OCI-M2 (cell line): ENCODE measurements at regions not wholly inside any gene's neighbourhood (a gene's known extent, or its start where the extent isn't known, plus 50 kb on each side); places are given as distances from the start of the nearest gene placed in this dataset.
"Not testable (repeated sequence)": the region's sequence is repeated elsewhere in the genome, so short reads cannot be mapped to it uniquely, and the experiment has no call there.

Experiments used
- DNase-seq: peaks from one replicate; lab custom pipeline; 2025; ENCODE audit not compliant: unreplicated experiment; lab: John Stamatoyannopoulos, UW

DNA sequence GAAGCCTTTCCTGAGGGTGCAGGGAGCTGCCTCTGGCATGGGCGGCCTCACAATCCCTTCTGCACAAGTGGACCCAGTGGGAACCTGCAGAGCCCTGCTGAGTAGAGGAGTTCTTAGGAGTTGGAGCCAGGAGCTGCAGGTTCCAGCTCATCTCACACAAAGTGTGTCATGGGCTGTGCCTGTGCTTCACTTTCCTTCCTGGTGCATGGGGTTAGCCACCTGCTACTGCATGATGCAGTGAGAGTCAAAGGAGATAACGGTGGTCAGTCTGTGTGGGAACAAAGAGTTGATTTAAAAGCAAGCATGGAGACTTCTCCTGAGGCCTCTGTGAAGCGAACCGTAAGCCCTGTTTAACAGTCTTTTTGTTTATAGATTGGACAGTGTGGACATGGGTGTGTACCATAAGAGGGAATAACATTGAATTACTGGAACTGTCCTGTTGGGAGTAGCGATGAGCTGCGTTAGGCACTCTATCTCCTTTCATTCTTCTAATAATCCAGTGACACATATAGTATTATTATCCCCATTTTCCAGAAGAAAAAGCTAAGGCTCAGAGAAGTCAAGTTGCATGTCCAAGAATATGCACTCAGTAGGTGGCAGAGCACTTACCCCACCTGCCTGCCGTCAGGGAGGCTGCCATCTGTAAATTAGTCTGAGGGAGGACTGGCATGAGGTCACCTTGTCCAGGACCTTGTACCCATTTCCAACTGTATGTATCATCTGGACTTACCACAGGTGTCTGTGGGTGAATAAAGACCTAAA is 68.7 kb upstream of the PRR23C start:
- DNase-seq: no peak

- DNase-seq: no peak
Observed at GRCh38 chr3:139113993-139114375, 69.3 kb upstream of the PRR23C start.

DNA sequence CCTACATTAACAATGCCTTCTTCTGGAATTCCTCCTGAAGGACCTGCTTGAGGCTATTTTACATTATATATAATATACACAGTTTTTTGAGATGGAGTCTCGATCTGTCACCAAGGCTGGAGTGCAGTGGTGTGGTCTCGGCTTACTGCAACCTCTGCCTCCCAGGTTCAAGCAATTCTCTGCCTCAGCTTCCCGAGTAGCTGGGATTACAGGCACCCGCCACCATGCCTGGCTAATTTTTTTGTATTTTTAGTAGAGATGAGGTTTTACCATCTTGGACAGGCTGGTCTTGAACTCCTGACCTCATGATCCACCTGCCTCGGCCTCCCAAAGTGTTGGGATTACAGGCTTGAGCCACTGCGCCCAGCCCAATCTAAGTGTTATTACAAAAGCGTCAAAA is 71.9 kb upstream of the PRR23C start:
- DNase-seq: not testable (repeated sequence)

DNA sequence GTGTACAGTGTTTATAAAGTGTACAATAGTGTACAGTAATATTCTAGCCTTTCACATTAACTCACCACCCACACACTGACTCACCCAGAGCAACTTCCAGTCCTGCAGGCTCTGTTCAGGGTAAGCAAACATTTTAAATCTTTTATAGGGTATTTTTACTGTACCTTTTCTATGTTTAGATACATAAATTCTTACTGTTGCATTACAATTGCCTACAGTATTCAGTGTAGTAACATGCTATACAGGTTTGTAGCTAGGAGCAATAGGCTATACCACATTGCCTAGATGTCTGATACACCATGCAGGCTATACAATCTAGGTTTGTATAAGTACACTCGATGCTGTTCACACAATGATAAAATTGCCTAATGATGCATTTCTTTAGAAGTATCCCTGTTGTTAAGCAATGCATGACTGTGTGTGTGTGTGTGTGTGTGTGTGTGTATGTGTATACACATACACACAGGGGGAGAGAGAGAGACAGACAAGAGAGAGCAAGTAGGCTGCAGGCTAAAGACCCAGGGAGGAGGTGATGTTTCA is 72.5 kb upstream of the PRR23C start:
- DNase-seq: no peak

DNA sequence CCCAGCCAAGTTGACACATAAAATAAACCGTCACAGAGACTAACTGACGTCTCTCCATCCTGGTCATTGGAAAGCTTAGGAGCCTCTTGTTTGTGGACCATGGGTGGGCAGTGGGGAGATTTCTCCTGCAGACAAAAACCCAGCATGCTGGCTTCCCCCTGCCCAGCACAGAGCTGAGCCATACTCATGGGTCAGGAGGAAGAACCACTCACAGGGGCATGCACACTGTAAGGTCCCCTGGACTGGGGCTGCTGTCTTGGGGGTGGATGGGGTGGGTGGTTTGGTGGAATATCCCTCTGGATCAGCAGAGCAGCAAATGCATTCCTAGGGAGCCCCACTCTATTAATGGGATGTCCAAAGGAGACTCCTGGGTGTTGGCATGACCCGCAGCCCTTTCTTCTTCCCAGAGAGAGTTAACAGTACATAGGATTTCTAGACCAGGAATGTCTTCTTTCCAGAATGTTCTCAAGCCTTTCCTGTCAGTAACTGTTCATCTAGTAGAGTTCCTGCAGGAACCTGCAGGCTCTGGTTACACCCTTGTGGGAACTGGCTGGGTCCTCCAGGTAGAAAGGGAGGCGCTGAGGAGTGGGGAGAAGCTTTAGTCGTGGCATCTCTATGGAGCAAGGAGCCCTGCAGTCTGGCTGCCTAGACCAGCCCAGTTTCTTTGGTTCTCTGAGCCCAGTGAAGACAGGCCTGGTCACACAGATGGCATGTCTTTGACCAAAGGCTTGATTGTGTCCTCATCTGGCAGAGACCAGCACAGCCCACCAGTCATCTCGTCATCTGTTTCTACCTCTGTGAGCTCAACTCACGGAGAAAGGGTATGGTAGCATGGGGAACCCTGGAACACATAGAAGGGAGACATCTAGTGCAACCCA is 73.4 kb upstream of the PRR23C start:
- no peak for DNase-seq

- no peak for DNase-seq
Observed at GRCh38 chr3:139118835-139119234, 74.1 kb upstream of the PRR23C start.

- DNase-seq: no peak
Observed at GRCh38 chr3:139119331-139120025, 74.8 kb upstream of the PRR23C start.

DNA sequence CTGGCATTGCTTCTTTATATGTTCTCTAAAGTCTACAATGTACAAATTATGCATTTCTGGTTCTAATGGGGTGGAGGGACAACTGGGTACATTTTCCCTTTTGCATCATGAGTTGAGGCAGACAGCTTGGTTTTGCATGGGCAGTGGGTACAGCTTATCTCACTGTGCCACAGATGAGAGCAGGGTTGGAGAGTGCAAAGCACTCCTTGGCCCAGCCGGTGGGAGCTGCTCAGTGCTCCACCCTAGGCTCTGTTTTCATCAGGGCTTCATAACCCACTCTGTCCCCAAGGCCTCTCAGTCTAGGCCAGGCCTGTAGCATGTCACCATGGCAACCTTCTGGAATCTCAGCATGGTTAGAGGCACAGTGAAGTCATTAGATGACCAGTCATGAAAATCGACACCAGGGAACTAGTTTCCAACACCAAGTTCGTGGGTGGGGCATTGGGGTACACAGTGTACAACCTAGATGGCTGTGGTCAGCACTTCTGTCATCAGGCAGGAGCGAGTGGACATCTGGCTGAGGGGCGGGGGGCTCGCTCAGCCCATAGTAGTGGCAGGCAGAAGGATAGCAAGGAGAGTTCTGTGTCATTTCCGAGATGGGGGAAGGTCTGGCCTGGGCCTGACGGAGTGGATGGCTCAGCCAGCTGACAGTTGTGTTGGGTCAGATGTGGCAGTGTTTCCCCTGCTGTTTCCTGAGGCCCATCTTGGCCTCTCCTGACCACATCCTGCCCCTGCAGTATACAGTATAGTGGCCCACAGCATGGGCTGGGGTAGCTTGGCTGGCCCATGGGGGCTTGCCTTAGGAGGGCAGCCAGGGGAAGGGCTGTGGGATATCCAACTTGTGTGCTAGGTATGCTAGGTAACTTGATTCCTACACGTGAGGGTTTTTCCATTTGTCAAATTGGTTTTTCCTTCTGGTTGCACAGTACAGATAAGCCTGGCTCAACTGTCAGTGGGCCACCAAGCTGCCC is 75.7 kb upstream of the PRR23C start:
- DNase-seq: no peak

GRCh38 chr3:139121513-139122220 is 77.0 kb upstream of the PRR23C start:
- DNase-seq: no peak

DNA sequence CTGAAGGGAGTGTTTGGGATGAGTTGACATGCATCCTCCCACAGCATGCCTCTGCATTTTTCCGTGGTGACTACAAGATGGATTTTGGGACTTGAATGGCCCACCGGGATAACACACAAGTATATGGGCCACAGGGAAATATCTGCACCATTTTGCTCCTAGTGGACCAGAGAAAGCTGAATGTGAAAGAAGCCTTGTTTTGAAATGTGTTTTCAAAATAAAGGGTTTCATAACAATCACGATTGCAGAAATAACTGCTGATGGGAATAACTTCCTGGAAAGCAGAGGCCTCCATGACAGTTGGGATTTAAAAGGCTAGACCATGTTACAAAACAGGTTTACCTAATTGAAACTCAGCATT is 77.5 kb upstream of the PRR23C start:
- DNase-seq: no peak

DNA sequence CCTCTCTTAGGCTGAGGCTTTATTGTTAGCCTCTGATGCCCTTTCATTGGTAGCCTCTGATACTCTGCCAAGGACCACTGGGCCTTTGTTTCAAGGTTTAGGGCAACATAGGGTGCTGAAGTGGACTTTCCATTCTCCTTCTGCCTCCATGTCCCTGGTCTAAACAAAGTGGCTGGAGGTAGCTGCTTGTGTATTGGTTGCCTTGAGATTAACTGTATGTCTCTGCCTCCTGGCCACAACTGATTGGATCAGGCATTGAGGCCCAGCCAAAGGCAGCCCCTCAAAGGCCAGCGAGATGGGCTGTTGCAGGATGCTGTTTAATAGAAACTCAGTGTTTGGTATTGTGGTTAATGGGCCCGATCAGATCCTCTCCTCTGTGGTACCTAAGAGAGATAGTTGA is 77.9 kb upstream of the PRR23C start:
- DNase-seq: no peak

GRCh38 chr3:139123377-139124095 is 78.8 kb upstream of the PRR23C start:
- no peak for DNase-seq

GRCh38 chr3:139124197-139124596 is 79.5 kb upstream of the PRR23C start:
- no peak for DNase-seq

GRCh38 chr3:139127101-139127500 is 82.4 kb upstream of the PRR23C start:
- no peak for DNase-seq

DNA sequence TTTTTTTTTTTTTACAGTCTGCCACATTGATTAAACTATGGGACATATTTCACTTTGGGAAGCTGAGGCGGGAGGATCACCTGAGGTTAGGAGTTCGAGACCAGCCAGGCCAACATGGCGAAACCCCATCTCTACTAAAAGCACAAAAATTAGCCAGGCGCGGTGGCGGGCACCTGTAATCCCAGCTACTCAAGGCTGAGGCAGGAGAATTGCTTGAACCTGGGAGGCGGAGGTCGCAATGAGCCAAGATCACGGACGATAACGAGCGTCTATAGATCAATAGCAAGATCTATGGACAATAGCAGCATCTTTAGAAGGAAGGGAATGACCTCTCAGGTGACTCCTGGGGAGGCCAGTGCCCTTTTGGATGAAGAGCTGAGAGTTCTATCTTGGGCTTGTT is 82.9 kb upstream of the PRR23C start:
- not testable (repeated sequence) for DNase-seq

DNA sequence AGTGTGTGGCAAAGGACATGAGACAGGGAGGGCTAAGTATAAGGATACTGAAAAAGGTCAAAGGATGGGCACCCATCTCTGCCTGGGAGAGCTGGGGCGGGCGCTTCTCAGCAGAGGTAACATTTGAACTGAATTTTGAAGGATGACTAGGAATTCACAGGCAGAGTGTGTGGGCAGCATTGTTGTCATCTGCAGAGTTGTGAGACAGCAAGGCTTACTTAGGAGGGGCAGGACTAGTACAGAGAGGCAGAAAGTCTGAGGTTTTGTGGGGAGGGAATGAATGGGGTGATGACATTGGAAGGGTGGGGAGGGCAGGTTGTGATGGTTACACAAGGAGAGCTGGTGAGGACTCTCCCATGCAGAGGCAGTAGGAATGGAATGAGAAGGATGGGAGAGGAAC is 84.1 kb upstream of the PRR23C start:
- no peak for DNase-seq

DNA sequence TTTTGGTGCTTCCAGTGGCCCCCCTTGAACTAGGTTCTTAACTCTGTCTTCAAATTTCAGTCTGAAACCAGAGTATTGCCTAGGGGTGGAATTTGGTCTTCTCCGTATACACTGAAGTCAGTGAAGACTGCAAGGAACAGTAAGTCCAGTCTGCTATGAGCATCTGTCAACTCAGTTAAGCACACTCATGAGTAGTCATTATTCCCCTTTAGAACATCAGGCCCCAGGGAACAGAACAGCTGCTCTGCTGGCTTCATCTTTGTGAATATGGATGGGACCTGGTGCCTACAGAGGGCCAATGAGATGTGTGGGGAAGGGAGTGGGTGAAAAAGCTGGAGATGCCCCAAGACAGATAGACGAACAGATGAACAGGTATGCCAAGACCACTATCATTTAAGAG is 85.2 kb upstream of the PRR23C start:
- no peak for DNase-seq

DNA sequence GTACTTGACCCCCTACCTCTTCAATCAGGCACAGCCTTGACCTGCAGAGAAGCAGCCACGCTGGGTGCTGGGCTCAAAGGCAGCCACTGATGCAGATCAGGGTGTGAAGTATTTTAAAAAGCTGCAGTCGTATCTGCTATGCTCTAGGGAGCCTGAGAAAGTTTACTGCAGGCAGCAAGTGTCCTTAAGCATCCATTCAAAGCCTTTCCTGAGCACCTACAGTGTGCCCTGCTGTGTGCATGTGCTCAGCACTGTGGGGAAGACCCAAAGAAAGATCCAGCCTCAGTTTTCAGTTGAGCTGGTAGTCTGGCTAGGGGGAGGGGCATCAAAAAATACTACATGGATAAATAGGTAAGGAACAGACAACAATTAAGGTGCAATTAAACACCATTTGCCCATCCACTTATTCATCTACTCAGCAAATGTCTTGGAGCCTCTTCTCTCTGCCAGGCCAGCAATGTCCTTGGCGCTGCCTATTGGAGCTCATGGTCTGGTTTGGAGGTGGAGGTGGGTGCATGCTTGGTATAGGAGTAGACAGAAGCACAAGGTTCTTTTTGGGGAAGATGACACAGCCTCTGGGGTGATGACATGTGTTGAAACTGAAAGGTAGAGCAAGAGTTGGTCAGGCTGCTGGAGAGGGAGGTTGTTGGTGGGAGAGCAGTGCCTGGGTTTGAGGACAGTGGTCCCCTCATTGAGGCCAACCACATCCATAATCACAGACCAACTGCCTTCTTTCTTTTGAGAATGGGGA is 85.9 kb upstream of the PRR23C start:
- no peak for DNase-seq
